ENCODE measurements at regions not wholly inside any gene's neighbourhood (a gene's known extent, or its start where the extent isn't known, plus 50 kb on each side); places are given as distances from the start of the nearest gene placed in this dataset.
A peak's percentile ranks its signal among the peaks of the same experiment; 100 is the strongest.

DNA sequence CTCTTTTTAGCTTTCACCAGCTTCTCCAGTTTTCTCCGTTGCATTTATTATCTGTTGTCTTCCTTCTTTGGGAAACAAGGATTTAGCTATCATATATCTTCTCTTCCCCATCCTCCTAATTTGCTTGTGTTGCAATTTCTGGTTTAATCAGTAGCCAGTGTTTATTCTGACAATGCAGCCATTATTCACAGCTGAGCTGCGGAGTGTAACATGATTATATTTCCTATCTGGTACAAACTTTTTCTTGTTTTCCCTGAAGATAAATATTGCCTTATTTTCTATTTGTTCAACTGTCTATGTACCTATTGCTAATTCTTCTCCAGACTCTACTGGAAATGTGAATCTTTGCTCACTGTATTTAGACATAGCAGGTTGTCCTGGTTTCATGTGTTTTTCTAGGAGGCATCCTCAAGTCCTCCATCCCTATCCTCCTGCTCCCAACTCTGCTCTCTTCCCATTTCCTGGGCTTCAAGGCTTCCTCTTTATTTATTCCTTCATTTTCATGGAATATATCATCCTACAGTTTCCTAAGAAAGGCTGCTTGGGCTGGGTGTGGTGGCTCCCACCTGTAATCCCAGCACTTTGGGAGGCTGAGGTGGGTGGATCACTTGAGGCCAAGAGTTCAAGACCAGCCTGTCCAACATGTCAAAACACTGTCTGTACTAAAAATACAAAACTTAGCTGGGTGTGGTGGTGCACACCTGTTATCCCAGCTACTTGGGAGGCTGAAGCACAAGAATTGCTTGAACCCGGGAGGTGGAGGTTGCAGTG lies 72.4 kb upstream of the KDM7A start (continued):
- TF ChIP-seq, protein P1, sequence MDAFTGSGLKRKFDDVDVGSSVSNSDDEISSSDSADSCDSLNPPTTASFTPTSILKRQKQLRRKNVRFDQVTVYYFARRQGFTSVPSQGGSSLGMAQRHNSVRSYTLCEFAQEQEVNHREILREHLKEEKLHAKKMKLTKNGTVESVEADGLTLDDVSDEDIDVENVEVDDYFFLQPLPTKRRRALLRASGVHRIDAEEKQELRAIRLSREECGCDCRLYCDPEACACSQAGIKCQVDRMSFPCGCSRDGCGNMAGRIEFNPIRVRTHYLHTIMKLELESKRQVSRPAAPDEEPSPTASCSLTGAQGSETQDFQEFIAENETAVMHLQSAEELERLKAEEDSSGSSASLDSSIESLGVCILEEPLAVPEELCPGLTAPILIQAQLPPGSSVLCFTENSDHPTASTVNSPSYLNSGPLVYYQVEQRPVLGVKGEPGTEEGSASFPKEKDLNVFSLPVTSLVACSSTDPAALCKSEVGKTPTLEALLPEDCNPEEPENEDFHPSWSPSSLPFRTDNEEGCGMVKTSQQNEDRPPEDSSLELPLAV (CRISPR knock-in tag; conservative IDR thresholded peaks at IDR 0.05; ENCODE audit: low read depth) = no peak
- no peak for TF ChIP-seq PRMT3 (CRISPR knock-in tag; IDR thresholded peaks at IDR 0.05; ENCODE audit: borderline replicate concordance, low read depth)
- TF ChIP-seq DRAP1 (CRISPR knock-in tag; IDR thresholded peaks at IDR 0.05) = peak; percentile 56; the same call in 1 of the 2 replicates
- TF ChIP-seq ZBTB8A (CRISPR knock-in tag; IDR thresholded peaks at IDR 0.05; ENCODE audit: borderline replicate concordance, low read depth) = no peak
- TF ChIP-seq, protein P2, sequence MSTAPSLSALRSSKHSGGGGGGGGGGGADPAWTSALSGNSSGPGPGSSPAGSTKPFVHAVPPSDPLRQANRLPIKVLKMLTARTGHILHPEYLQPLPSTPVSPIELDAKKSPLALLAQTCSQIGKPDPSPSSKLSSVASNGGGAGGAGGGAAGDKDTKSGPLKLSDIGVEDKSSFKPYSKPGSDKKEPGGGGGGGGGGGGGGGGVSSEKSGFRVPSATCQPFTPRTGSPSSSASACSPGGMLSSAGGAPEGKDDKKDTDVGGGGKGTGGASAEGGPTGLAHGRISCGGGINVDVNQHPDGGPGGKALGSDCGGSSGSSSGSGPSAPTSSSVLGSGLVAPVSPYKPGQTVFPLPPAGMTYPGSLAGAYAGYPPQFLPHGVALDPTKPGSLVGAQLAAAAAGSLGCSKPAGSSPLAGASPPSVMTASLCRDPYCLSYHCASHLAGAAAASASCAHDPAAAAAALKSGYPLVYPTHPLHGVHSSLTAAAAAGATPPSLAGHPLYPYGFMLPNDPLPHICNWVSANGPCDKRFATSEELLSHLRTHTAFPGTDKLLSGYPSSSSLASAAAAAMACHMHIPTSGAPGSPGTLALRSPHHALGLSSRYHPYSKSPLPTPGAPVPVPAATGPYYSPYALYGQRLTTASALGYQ (CRISPR knock-in tag; IDR thresholded peaks at IDR 0.05) = peak; percentile 87; the same call in 1 of the 2 replicates
- TF ChIP-seq ZNF556 (CRISPR knock-in tag; IDR thresholded peaks at IDR 0.05; ENCODE audit: borderline replicate concordance) = peak; percentile 68; the same call in 1 of the 2 replicates
- TF ChIP-seq ZNF720 (CRISPR knock-in tag; IDR thresholded peaks at IDR 0.05) = no peak
- no peak for TF ChIP-seq XRCC5 (optimal IDR thresholded peaks at IDR 0.05; ENCODE audit: low read length)
- no peak for TF ChIP-seq ATF5 (CRISPR knock-in tag; IDR thresholded peaks at IDR 0.05; ENCODE audit: low read depth)
- no peak for TF ChIP-seq ATM (IDR thresholded peaks at IDR 0.05; ENCODE audit: borderline replicate concordance)
- no peak for TF ChIP-seq MEIS2 (CRISPR knock-in tag; IDR thresholded peaks at IDR 0.05)
- TF ChIP-seq FOXO4 (CRISPR knock-in tag; conservative IDR thresholded peaks at IDR 0.05) = no peak
- TF ChIP-seq ZNF768 (CRISPR knock-in tag; IDR thresholded peaks at IDR 0.05) = no peak
- TF ChIP-seq MIER2 (CRISPR knock-in tag; IDR thresholded peaks at IDR 0.05) = no peak
- 0 out of 2 replicates have a peak, but pooled peaks have one; percentile 18 for TF ChIP-seq PRDM10 (CRISPR knock-in tag; IDR thresholded peaks at IDR 0.05; ENCODE audit: low read depth)
- TF ChIP-seq KLF15 (CRISPR knock-in tag; IDR thresholded peaks at IDR 0.05; ENCODE audit: borderline replicate concordance) = no peak

Measured in HepG2 (cell line).